GM23338 (cell line): ENCODE measurements at regions not wholly inside any gene's neighbourhood (a gene's known extent, or its start where the extent isn't known, plus 50 kb on each side); places are given as distances from the start of the nearest gene placed in this dataset.

Experiments
- ATAC-seq: fragments of 200-7000 bp; cut with Tn5 transposase; 3 replicates; pipeline ENCODE4 v1.9.1; 2020
- DNase-seq: peaks from one replicate; pipeline ENCODE4 v3.0.0-alpha.2; 2015; ENCODE audit warnings: low spot score
- H2AFZ ChIP-seq: fragments of 200-600 bp; sonication (generic); 2 replicates; pipeline ENCODE4 v1.8.0; 2016; ENCODE audit warnings: antibody characterized with exemption, mild to moderate bottlenecking, moderate library complexity
- H3F3A ChIP-seq: fragments of 200-600 bp; sonication (generic); replicated peaks from 2 replicates; pipeline ENCODE4 v1.8.0; 2017; ENCODE audit warnings: antibody characterized with exemption, mixed run types, low read depth
- H3K27ac ChIP-seq: fragments of 200-600 bp; sonication (generic); 2 replicates; pipeline ENCODE4 v1.6.1; 2016; ENCODE audit warnings: low read depth
- H3K27me3 ChIP-seq: fragments of 200-600 bp; sonication (generic); 2 replicates; pipeline ENCODE4 v1.8.0; 2016; ENCODE audit warnings: mild to moderate bottlenecking, mixed run types, moderate library complexity; ENCODE audit not compliant: insufficient read depth
- H3K36me3 ChIP-seq: fragments of 200-600 bp; sonication (generic); 2 replicates; pipeline ENCODE4 v1.8.0; 2016; ENCODE audit warnings: mild to moderate bottlenecking; ENCODE audit not compliant: insufficient read depth
- H3K4me1 ChIP-seq: fragments of 200-600 bp; sonication (generic); 2 replicates; pipeline ENCODE4 v1.8.0; 2016; ENCODE audit warnings: mild to moderate bottlenecking, moderate library complexity; ENCODE audit not compliant: insufficient read depth
- H3K4me2 ChIP-seq: fragments of 200-600 bp; sonication (generic); 2 replicates; pipeline ENCODE4 v1.7.1; 2017; ENCODE audit warnings: mixed run types
- H3K4me3 ChIP-seq: fragments of 200-600 bp; sonication (generic); 2 replicates; pipeline ENCODE4 v1.6.1; 2016; ENCODE audit warnings: mixed run types
- H3K79me2 ChIP-seq: fragments of 200-600 bp; sonication (generic); replicated peaks from 2 replicates; pipeline ENCODE4 v1.8.0; 2017; ENCODE audit warnings: mild to moderate bottlenecking; ENCODE audit not compliant: insufficient read depth
- H3K9me2 ChIP-seq: fragments of 200-600 bp; sonication (generic); 2 replicates; pipeline ENCODE4 v1.8.0; 2017; ENCODE audit not compliant: insufficient read depth
- H4K20me1 ChIP-seq: fragments of 200-600 bp; sonication (generic); replicated peaks from 2 replicates; pipeline ENCODE4 v1.8.0; 2017; ENCODE audit warnings: mild to moderate bottlenecking; ENCODE audit not compliant: insufficient read depth
- H3K27ac Mint-ChIP-seq: 2 replicates; pipeline ENCODE4 v1.8.0; 2020; ENCODE audit warnings: inconsistent platforms, mild to moderate bottlenecking, moderate library complexity, mixed read lengths
- H3K27me3 Mint-ChIP-seq: 3 replicates; pipeline ENCODE4 v1.8.0; 2022; ENCODE audit warnings: low read depth, mild to moderate bottlenecking, moderate library complexity, mixed read lengths, inconsistent platforms; ENCODE audit not compliant: insufficient read depth, poor library complexity
- H3K36me3 Mint-ChIP-seq: 3 replicates; pipeline ENCODE4 v1.8.0; 2021; ENCODE audit warnings: low read depth, mild to moderate bottlenecking, inconsistent platforms, moderate library complexity, mixed read lengths
- H3K4me1 Mint-ChIP-seq: 3 replicates; pipeline ENCODE4 v1.8.0; 2020; ENCODE audit warnings: mild to moderate bottlenecking, inconsistent platforms, mixed read lengths
- H3K4me3 Mint-ChIP-seq: 3 replicates; pipeline ENCODE4 v1.8.0; 2021; ENCODE audit warnings: moderate library complexity, mild to moderate bottlenecking, inconsistent platforms, mixed read lengths
- H3K9me3 Mint-ChIP-seq: 3 replicates; pipeline ENCODE4 v1.8.0; 2020; ENCODE audit warnings: moderate library complexity, mild to moderate bottlenecking, inconsistent platforms, mixed read lengths
- CREB1 ChIP-seq: fragments of 250-450 bp; sonication (Bioruptor Pico); IDR thresholded peaks from 2 replicates; pipeline ENCODE4 v1.5.0; 2020; ENCODE audit warnings: low read depth, mild to moderate bottlenecking, moderate library complexity
- EZH2 ChIP-seq: fragments of 200-600 bp; sonication (generic); IDR thresholded peaks from one replicate; pipeline ENCODE4 v1.8.0; 2017; ENCODE audit warnings: antibody characterized with exemption, mild to moderate bottlenecking, low read depth; ENCODE audit not compliant: unreplicated experiment
- EZH2phosphoT487 ChIP-seq: fragments of 200-600 bp; sonication (generic); IDR thresholded peaks from one replicate; pipeline ENCODE4 v1.8.1; 2018; ENCODE audit warnings: antibody characterized with exemption; ENCODE audit not compliant: unreplicated experiment
- JUNB ChIP-seq: IDR thresholded peaks from one replicate; pipeline ENCODE4 v1.6.1; 2016; ENCODE audit warnings: antibody characterized with exemption; ENCODE audit not compliant: unreplicated experiment
- NANOG ChIP-seq: IDR thresholded peaks from 2 replicates; pipeline ENCODE4 v1.6.1; 2016; ENCODE audit warnings: antibody characterized with exemption, borderline replicate concordance
- POLR2AphosphoS5 ChIP-seq: IDR thresholded peaks from 2 replicates; pipeline ENCODE4 v1.6.1; 2016; ENCODE audit warnings: antibody characterized with exemption, low read depth
- STAT1 ChIP-seq: IDR thresholded peaks from one replicate; pipeline ENCODE4 v1.6.1; 2016; ENCODE audit warnings: antibody characterized with exemption; ENCODE audit not compliant: unreplicated experiment
- ZNF114 ChIP-seq: fragments of 250-450 bp; sonication (Bioruptor Pico); IDR thresholded peaks from 2 replicates; pipeline ENCODE4 v1.5.0; 2020; ENCODE audit warnings: mild to moderate bottlenecking, moderate library complexity
- ZNF331 ChIP-seq: fragments of 250-450 bp; sonication (Bioruptor Pico); IDR thresholded peaks from 2 replicates; pipeline ENCODE4 v1.5.0; 2020; ENCODE audit warnings: low read depth, mild to moderate bottlenecking, moderate library complexity
- TF ChIP-seq, protein P1 (sequence below), 2 experiments: fragments of 200-600 bp in 1 of 2; sonication (generic) in 1 of 2; conservative IDR thresholded peaks; 2 replicates each; pipeline versions ENCODE4 v1.5.1 to v1.6.1; 2016 to 2017; ENCODE audit warnings: antibody characterized with exemption in 2 of 2, low read depth in 2 of 2, mild to moderate bottlenecking in 2 of 2, moderate library complexity in 1 of 2
- TF ChIP-seq, protein P2 (sequence below): IDR thresholded peaks from 2 replicates; pipeline ENCODE4 v1.6.1; 2016; ENCODE audit warnings: antibody characterized with exemption
- TF ChIP-seq, protein P3 (sequence below): fragments of 250-450 bp; sonication (Bioruptor Pico); IDR thresholded peaks from 2 replicates; pipeline ENCODE4 v1.5.0; 2020; ENCODE audit warnings: mild to moderate bottlenecking, moderate library complexity
- TF ChIP-seq, protein P4 (sequence below): IDR thresholded peaks from one replicate; pipeline ENCODE4 v1.6.1; 2018; ENCODE audit warnings: antibody characterized with exemption; ENCODE audit not compliant: unreplicated experiment

DNA sequence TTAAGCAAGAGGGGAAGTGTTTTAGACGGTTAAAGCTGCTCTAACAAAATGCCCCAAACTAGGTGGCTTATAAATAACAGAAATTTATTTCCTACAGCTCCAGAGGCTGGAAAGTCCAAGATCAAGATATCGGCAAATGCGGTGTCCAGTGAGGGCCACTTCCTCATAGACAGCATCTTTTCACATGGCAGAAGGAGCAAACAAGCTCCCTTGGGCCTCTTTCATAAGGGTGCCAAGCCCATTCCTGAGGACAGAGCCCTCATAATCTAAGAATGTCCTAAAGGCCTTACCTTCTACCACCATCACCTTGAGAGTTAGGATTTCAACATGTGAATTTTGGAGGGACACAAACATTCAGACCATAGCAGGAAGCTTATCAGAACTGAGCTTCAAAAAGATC, 57.3 kb upstream of the PPP1CB start:
- ATAC-seq (no peak), DNase-seq (no peak)
- Histone ChIP-seq H4K20me1 (no peaks in the 10 kb centered on the region), H3K79me2 (no peaks in the 10 kb centered on the region), H3K4me3 (no peak overlapping the region), H3K4me2 (no peak overlapping the region), H3K27ac (no peak overlapping the region), H3K4me1 (no peaks in the 10 kb centered on the region; the same call in 1 of the 2 replicates), H3K36me3 (no peaks in the 10 kb centered on the region), H3K27me3 (no peaks in the 10 kb centered on the region), H3K9me2 (no peaks in the 10 kb centered on the region), H3F3A (no peaks in the 10 kb centered on the region), H2AFZ (no peak overlapping the region)
- no peaks in the 10 kb centered on the region for H3K36me3 Mint-ChIP-seq
- H3K4me1 Mint-ChIP-seq, result peaks cover 12% of the 10 kb centered on the region
- H3K9me3 Mint-ChIP-seq, result no peaks in the 10 kb centered on the region
- H3K27me3 Mint-ChIP-seq, result peaks cover 5% of the 10 kb centered on the region
- TF ChIP-seq CREB1 (CRISPR knock-in tag) (no peak), STAT1 (no peak), EZH2 (no peak), POLR2AphosphoS5 (no peak), NANOG (no peak), JUNB (no peak), ZNF114 (CRISPR knock-in tag) (no peak), ZNF331 (CRISPR knock-in tag) (no peak), EZH2phosphoT487 (no peak)
- TF ChIP-seq, protein P1, sequence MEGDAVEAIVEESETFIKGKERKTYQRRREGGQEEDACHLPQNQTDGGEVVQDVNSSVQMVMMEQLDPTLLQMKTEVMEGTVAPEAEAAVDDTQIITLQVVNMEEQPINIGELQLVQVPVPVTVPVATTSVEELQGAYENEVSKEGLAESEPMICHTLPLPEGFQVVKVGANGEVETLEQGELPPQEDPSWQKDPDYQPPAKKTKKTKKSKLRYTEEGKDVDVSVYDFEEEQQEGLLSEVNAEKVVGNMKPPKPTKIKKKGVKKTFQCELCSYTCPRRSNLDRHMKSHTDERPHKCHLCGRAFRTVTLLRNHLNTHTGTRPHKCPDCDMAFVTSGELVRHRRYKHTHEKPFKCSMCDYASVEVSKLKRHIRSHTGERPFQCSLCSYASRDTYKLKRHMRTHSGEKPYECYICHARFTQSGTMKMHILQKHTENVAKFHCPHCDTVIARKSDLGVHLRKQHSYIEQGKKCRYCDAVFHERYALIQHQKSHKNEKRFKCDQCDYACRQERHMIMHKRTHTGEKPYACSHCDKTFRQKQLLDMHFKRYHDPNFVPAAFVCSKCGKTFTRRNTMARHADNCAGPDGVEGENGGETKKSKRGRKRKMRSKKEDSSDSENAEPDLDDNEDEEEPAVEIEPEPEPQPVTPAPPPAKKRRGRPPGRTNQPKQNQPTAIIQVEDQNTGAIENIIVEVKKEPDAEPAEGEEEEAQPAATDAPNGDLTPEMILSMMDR (conservative IDR thresholded peaks at IDR 0.05; ENCODE audit: low read depth in 2 of 2), result no peak
- TF ChIP-seq, protein P2, sequence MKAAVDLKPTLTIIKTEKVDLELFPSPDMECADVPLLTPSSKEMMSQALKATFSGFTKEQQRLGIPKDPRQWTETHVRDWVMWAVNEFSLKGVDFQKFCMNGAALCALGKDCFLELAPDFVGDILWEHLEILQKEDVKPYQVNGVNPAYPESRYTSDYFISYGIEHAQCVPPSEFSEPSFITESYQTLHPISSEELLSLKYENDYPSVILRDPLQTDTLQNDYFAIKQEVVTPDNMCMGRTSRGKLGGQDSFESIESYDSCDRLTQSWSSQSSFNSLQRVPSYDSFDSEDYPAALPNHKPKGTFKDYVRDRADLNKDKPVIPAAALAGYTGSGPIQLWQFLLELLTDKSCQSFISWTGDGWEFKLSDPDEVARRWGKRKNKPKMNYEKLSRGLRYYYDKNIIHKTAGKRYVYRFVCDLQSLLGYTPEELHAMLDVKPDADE, result no peak
- TF ChIP-seq, protein P3, sequence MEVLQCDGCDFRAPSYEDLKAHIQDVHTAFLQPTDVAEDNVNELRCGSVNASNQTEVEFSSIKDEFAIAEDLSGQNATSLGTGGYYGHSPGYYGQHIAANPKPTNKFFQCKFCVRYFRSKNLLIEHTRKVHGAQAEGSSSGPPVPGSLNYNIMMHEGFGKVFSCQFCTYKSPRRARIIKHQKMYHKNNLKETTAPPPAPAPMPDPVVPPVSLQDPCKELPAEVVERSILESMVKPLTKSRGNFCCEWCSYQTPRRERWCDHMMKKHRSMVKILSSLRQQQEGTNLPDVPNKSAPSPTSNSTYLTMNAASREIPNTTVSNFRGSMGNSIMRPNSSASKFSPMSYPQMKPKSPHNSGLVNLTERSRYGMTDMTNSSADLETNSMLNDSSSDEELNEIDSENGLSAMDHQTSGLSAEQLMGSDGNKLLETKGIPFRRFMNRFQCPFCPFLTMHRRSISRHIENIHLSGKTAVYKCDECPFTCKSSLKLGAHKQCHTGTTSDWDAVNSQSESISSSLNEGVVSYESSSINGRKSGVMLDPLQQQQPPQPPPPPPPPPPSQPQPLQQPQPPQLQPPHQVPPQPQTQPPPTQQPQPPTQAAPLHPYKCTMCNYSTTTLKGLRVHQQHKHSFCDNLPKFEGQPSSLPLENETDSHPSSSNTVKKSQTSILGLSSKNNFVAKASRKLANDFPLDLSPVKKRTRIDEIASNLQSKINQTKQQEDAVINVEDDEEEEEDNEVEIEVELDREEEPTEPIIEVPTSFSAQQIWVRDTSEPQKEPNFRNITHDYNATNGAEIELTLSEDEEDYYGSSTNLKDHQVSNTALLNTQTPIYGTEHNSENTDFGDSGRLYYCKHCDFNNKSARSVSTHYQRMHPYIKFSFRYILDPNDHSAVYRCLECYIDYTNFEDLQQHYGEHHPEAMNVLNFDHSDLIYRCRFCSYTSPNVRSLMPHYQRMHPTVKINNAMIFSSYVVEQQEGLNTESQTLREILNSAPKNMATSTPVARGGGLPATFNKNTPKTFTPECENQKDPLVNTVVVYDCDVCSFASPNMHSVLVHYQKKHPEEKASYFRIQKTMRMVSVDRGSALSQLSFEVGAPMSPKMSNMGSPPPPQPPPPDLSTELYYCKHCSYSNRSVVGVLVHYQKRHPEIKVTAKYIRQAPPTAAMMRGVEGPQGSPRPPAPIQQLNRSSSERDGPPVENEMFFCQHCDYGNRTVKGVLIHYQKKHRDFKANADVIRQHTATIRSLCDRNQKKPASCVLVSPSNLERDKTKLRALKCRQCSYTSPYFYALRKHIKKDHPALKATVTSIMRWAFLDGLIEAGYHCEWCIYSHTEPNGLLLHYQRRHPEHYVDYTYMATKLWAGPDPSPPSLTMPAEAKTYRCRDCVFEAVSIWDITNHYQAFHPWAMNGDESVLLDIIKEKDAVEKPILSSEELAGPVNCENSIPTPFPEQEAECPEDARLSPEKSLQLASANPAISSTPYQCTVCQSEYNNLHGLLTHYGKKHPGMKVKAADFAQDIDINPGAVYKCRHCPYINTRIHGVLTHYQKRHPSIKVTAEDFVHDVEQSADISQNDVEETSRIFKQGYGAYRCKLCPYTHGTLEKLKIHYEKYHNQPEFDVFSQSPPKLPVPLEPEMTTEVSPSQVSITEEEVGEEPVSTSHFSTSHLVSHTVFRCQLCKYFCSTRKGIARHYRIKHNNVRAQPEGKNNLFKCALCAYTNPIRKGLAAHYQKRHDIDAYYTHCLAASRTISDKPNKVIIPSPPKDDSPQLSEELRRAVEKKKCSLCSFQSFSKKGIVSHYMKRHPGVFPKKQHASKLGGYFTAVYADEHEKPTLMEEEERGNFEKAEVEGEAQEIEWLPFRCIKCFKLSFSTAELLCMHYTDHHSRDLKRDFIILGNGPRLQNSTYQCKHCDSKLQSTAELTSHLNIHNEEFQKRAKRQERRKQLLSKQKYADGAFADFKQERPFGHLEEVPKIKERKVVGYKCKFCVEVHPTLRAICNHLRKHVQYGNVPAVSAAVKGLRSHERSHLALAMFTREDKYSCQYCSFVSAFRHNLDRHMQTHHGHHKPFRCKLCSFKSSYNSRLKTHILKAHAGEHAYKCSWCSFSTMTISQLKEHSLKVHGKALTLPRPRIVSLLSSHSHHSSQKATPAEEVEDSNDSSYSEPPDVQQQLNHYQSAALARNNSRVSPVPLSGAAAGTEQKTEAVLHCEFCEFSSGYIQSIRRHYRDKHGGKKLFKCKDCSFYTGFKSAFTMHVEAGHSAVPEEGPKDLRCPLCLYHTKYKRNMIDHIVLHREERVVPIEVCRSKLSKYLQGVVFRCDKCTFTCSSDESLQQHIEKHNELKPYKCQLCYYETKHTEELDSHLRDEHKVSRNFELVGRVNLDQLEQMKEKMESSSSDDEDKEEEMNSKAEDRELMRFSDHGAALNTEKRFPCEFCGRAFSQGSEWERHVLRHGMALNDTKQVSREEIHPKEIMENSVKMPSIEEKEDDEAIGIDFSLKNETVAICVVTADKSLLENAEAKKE (CRISPR knock-in tag), result no peak
- TF ChIP-seq, protein P4, sequence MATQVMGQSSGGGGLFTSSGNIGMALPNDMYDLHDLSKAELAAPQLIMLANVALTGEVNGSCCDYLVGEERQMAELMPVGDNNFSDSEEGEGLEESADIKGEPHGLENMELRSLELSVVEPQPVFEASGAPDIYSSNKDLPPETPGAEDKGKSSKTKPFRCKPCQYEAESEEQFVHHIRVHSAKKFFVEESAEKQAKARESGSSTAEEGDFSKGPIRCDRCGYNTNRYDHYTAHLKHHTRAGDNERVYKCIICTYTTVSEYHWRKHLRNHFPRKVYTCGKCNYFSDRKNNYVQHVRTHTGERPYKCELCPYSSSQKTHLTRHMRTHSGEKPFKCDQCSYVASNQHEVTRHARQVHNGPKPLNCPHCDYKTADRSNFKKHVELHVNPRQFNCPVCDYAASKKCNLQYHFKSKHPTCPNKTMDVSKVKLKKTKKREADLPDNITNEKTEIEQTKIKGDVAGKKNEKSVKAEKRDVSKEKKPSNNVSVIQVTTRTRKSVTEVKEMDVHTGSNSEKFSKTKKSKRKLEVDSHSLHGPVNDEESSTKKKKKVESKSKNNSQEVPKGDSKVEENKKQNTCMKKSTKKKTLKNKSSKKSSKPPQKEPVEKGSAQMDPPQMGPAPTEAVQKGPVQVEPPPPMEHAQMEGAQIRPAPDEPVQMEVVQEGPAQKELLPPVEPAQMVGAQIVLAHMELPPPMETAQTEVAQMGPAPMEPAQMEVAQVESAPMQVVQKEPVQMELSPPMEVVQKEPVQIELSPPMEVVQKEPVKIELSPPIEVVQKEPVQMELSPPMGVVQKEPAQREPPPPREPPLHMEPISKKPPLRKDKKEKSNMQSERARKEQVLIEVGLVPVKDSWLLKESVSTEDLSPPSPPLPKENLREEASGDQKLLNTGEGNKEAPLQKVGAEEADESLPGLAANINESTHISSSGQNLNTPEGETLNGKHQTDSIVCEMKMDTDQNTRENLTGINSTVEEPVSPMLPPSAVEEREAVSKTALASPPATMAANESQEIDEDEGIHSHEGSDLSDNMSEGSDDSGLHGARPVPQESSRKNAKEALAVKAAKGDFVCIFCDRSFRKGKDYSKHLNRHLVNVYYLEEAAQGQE, result no peak
- H3K4me3 Mint-ChIP-seq, result no peak overlapping the region
- no peak overlapping the region for H3K27ac Mint-ChIP-seq
